ENCODE measurements at regions not wholly inside any gene's neighbourhood (a gene's known extent, or its start where the extent isn't known, plus 50 kb on each side); places are given as distances from the start of the nearest gene placed in this dataset.

- no peak for TF ChIP-seq CTCF (IDR thresholded peaks at IDR 0.05)
- no peak for TF ChIP-seq POLR2A (IDR thresholded peaks at IDR 0.05)
Measured at GRCh38 chr16:60741810-60742209, 1294.4 kb downstream of the CDH8 start.

Data from testis (tissue), 2 donors.